IPS DF 19.7 (cell line): ENCODE measurements at regions not wholly inside any gene's neighbourhood (a gene's known extent, or its start where the extent isn't known, plus 50 kb on each side); places are given as distances from the start of the nearest gene placed in this dataset.

Experiments used
- DNase-seq: peaks from one replicate; pipeline ENCODE4 v3.0.0-alpha.2; 2013; ENCODE audit warnings: low read depth, low spot score

DNA sequence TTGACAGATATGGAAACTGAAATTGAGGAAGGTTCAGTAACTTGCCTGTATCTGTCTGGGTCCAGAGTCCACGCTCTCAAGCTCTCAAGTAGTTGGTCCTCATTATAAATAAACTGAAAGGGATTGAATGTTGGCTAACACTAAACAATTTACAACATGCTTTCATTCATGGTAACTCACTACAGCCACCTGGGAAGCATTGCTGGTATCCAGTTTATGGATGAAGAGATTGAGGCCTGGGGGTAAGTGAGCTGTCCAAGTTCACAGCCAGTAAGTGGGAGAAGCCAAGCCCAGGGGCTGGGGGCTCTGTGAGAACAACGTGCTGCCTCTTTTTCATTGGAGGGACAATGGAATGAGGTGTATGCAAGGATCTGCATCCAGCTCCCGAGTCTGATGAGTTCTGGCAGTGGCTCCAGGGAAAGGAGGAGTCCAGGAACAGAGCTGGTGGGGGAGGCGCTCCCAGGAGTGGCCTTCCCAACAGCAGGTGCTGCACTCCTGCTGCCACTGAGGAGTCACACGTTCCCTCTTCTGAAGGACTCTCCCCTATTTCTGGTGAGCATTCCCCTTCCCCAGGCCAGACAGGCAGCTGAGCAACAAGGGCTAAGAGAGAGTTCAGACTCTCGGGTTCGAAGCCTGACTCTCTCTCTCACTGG lies 175.8 kb downstream of the CSNK2A3 start:
- DNase-seq = no peak

DNA sequence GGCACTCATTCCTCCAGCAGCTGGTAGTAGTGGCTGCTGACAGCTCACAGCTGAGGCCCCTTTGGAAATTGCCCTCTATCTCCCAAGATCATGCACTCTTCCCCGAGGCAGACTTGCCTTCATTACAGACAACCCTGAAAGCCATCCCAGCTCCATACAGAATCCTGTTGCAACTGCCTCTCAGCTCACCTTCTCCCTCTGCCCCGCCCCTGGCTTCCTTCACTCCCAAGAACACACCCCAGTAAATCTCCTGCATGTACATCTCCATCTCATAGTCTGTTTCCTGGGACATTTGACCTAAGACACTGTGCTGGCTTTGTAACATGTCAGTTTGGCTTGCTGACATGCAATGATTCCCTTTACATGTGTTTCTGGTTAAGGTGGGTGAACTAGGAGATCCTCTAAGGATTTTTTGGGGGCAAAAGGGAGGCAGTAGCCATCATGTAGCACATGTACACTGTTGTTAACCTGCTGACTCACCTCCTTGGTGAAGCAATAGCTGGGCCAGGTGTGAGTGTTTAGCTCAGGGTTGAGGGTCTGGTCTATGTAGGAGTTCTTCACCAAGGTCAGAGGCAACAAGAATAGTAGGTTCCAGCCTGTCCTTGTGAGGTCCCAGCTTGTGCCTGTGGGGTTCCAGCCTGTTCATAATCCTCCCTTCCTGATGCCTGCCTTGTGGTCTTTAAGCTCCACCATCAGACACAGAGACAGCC lies 179.6 kb downstream of the CSNK2A3 start:
- no peak for DNase-seq

DNA sequence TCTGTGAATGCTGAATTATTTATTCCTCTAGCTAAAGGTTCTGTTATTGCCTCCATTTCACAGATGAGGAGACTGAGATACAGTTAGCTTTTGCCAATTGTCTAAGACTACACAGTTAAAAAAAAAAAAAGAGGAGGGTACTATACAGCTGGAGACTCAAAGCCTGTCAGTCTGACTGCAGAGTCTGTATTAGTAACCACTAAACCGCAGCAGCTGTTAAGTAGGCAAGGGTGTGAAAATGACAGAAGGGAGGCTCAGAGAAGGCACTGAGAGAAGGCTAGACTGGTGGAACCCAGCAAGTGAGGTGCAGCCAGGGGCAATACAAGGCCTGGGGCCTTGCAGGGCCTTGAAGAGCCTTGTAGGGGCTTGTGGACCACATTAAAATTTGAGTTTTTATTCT lies 181.2 kb downstream of the CSNK2A3 start:
- no peak for DNase-seq

DNA sequence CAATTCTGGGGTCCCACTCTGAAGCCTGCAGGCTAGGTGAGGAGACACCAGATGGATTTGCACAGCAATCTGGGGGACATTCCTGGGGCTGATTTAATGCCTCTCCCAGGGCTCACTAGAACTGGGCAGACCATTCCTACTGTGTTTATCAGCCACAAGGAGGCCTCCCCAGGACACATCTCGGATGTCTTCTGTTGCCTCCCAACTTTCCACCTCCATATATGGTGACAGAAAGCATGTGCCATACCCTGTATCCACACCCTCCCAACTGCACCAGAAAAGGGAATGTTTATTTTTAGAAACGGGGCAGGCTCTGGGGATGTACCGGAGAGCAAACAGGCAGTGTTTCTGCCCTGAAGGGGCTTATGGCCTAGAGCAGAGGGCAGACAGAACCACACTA lies 181.8 kb downstream of the CSNK2A3 start:
- DNase-seq = no peak

DNA sequence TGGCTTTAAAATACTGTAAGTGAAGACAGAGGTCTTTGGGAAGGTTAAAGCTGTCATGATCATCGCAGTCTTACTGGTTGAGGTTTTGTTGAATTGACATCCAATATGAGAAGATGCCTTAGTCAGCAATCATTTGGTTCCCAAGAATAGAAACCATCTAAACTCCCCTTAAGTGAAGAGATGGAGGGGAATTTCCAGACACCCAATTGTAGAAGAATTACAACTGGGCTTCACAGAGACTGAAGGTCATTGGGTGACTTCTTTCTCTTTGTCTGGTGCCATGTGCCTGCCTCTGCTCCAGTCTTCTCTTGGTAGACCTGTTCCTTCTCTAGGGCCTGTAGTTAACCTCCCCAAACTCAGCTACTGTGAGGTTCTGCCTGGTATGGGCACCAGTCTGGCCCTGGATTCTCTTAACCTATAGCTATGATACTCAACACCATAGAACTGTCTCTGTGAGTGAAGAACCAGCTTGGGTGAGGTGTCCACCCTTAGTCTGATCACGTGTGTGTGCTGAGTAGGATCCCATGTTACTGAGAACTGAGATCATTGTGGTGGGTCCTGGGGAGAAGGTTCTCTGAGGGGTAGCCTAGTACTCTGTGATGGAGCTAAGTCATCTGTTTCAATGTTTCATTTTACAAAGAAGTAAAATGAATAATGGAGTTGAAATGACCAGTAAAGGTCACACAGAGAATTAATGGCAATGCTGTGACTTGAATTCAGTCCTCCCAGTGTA lies 182.5 kb downstream of the CSNK2A3 start:
- no peak for DNase-seq

DNA sequence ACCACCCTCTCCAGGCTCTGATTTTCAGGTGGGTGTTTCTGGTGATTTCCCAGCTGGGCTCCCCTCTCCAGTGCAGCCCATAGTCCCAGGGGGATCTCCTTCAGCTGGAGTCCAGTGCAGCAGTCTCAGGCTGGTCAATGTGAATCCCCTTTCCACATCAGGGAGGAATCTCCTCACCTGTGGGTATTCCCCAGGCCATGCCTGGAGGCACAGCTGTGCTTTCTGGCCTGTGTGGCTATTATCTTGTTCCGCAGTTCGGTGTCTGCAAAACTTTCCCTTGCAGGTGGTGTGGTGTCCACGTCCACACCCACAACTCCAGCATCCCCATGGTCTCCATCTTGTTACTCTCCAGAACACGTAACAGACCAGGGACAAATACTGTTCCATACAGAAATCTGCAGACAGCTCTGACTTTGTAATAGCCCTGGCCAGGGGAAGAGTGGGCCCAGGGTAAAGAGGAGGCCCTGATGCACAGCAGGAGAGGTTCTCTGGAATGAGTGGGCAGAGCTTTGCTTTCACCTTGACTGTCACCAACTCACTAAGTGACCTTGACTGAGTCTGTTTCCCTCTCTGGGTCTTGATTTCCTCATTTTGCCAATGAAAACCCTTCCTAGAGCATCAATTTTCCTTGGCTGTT lies 183.2 kb downstream of the CSNK2A3 start:
- no peak for DNase-seq

DNA sequence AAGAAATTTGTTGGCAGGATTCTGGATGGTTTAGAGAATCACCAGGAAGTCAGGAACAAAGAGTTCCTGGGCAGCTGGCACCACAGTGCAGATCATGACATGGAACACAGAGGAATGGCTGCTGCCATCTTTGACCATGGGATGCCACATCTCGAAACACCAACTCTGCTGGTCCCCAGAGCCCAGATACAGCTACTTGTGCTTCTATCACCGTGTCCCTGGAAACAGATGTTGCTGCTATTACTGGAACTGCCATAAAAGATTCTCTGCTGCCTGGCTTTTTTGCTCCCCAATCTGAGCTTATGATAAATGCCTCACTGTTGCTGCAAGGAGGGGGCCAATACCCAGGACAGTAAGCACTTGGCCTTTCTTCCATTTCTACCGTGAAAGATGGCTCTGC lies 185.2 kb downstream of the CSNK2A3 start:
- no peak for DNase-seq

DNA sequence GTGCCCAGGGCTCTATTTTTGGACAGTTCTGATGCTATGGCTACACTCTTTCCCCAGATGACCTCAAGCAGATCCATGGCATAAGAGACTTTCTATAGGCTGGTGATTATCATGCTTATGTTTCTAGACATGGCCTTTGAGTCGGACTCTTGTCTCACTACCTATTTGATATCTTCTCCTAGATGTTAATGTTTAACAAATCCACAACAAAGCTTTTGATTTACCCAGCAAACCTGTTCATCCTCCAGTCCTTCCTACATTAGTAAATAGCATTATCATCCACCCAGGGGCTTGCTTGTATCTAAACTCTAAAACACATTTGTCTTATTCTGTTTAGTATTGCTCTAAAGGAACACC lies 188.7 kb downstream of the CSNK2A3 start:
- no peak for DNase-seq

DNA sequence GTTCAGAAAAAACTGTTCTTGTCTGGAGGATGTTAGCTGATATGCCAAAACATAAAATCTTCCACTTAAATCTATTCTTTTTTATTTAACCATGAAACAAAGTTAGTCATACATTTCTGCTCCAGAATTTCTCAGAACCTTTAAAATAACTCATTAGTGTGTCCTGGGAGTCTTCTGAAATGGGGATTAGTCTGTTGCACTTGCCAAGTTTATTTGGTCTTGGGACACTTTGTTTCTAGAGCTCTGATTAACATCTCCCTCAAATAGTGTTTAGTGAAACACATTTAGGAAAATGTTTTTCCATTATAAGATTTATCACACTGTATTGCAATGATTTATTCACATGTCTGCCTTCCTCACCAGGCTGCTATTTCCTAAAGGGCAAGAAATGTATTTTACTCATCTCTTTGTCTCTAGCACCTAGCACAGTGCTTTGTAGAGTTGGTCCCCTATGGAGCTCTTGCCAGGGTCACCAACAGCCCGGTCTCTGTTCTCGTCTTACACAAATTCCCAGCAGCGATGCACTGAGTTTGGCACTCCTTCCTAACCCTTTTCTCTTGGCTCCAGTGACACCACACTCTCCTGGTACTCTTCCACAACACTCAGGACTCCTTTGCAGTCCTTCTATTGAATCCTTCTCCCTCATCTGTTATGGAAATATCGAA lies 189.2 kb downstream of the CSNK2A3 start:
- no peak for DNase-seq

DNA sequence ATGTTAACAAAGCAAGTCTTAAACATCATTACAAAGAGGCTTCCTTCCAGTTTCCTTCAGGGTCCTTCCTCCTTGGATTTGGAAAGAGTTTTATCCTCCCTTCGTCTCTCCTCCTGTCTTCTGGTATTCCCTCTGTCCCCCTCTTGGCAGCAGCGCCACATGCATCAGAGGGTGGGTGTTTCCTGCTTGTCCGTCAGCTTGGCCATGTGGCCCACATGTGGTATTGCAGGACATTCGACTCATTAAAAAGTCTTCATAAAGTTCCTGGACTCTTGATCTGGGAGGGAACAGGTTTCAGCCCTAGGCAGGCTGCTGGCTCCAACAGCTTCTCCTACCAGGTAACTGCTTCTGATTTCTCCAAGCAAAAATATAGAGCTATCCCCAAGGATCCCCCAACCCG lies 189.8 kb downstream of the CSNK2A3 start:
- DNase-seq = no peak

DNA sequence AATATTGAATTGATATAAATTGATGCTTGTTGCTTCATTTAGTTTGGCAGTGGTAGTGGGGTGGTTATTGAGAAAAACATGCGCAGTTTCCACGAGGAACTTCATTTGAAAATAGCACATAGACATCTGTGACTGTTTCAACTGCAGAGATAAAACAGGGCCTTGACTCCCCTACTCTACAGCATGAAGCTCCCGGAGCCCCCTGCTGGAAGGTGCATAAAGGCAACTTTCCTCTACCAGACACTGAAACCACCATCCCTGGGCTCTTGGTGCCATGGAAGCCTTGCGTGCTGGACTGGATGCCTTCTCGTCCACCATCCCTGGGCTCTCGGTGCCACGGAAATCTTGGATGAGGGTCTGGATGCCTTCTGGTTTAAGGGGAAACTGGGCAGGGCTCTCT lies 195.9 kb downstream of the CSNK2A3 start:
- DNase-seq = peak; percentile 20

DNA sequence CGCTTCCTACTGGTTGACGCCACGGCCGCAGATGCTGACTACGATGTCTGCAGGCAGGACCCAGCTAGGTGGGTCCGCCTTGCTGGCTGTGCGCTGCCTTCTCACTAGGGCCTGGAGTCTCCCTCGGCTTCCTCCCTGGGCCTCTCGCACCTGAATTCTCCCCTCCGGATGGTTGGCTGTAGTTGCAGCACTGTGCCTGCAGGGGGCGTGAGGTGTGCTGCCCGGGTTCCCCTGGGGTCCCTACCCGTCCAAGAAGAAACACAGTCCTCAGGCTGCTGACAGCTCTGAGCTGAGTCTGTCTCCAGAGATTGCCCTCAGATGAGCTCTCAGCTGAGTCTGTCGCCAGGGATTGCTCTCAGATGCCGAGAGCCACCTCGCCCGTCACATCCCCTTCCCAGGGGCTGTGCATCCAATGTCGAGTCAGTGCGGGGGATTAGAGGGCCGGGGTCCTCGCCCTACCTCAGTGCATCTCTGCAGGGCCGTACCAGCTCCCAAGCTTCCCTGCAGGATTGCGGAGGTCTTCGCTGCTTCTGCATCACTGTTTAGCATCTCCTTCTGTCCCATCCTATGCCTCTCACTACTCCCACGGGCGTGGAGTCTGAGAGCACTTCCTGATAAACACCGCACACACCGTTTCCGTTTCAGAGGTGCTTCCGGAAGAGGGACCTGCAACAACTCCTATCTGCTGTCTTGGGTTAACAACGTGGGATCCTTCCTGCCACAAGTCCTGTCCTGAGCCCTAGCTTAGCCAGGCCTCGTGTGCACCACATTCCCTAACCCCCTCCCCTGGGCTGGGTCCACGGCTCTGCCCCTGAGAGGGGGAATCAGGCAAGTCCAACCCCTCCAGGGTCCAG lies 196.9 kb downstream of the CSNK2A3 start:
- peak; percentile 38 for DNase-seq

DNA sequence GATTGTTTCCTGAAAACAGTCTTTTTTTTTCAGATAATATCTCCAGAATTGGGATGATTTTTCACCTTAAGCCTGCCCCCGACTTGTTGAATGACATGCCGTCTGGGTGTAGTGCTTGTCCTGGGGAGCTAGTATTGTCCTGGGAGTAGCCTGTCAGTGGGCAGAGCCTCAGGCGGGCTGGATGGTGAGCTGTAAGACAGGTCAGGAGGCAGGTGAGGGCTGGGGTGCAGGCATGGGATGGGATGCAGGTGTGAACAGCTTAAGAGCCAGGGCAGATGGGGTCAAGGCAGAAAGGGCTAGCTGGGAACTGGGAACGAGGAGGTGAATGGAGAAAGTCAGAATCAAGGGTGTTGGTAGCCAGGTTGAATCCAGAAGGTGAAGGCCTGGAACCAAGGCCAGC lies 200.2 kb downstream of the CSNK2A3 start:
- no peak for DNase-seq

DNA sequence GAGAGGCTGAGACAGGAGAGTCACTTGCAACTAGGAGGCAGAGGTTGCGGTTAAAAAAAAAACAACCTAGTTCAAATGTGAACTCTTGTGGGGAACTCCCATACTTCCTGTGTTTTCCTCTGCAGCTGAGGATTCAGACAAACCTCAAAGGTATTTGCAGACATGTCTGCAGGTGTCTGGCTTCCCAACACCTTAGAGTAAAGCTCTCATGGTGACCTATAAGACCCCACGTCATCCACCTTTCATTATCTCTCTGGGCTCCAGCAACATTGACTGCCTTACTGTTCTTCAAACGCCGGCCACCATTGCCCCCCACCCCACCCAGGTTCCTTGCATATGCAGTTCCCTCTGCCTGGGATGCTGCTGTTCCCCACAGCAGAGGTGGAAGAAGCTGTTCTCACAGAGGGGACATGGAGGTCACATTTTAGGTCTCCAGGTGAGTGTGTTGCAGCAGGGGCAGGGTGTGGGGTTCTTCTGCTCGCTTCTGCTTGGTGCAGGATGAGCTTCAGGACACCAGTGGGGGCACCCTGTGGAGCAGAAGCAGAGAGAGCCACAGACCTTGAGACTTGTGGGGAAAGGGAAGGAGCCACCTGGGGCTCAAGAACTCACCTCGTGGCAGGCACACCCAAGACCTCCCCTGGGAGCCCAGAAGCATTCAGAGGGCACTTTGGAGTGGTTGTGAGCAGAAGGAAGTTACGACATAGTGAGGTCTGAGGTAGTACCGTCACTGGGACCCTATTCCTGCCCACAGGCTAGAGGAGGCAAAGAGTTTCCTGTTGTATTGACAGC lies 203.2 kb downstream of the CSNK2A3 start:
- no peak for DNase-seq

DNA sequence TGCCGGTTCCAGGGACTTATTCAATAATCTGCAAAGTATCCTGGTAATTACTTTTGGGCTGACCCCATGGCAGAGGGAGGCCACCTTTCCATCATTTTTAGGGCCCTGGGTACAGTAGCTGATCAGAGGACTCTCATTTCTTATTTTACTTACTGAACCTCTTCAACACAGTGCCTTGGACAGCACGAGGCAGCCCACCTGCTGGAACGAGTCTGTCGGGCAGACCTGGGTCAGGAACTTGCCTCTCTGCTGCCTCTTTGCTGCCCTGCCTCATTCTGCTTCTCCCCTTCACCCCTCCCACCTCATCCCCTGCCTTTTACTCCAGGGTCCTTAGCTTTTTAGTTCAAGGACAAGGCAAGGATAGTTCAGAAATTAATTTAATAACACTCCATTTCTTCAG lies 204.5 kb downstream of the CSNK2A3 start:
- DNase-seq = no peak

DNA sequence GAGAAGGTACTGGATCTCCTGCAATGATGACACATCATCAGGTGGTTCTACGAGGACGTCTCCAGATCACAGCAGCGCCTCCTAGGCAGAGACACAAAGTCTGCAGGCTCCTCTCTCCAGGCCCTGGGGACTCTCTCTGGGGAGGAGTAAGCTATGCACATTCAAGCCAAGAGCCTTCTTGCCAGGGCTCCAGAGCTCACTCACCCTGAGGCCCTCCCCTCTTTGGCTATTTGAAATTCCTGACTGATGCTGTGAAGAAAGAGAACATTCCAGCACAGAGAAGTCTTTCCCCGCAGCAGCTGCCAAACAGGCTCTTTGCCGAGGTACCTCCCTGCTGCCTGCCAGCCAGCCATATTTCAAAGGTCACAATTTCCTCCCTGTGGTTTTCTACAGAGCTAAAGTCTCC lies 204.9 kb downstream of the CSNK2A3 start:
- DNase-seq = peak; percentile 86

DNA sequence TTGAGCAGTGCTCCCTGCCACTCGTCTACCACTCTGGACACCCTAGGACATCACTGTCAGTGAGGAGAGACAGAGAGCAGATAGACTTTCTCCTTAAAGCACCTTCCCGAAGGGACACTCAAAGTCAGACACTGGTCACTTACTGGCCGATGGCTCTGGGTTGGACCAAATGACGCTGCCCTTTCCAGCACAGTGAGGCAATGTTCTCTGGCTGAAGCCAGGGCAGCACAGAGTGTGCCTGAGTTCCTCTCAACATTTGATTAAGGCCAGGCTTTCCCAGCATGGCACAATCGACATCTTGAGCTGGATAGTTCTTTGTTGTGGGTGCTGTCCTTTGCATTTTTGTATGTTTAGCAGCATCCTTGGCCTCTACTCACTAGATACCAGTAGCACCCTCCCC lies 206.2 kb downstream of the CSNK2A3 start:
- DNase-seq = no peak

DNA sequence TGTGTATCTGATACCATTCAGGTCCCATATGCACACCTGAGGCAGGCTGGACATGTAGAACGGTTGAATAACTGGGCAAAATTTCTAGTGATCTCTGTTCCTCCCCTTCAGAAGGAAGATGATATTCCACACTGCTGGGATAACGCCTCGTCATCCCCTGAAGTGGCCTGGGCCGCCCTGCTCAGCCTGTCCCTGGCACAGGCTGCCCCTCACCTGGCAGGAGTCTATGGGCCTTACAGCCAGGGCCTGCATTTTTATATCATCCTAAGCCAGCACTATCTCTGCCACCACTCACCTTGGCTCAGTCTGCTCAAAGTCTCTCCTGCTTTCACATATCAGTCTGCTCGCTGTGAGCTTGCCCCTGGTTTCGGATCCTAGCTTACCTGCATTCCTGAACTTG lies 209.2 kb downstream of the CSNK2A3 start:
- DNase-seq = no peak

DNA sequence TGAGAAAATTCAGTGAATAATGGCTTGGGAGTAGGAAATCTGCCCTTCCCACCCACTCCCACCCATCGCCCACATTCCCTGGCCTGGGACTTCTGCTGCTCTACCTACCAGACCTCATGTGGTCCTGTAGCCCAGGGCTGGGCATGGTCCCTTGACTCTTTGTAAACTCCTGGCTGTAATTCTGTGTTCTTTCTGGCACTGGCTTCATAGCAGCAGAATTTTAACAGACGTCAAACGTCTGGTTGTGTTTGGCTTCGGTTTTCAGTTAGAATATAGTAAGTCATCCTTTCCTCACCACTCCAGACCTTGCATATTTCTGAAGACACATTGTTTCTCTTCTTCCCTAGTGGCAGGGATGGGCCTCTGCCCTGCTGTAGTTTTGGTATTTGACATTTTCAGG lies 210.6 kb downstream of the CSNK2A3 start:
- no peak for DNase-seq

DNA sequence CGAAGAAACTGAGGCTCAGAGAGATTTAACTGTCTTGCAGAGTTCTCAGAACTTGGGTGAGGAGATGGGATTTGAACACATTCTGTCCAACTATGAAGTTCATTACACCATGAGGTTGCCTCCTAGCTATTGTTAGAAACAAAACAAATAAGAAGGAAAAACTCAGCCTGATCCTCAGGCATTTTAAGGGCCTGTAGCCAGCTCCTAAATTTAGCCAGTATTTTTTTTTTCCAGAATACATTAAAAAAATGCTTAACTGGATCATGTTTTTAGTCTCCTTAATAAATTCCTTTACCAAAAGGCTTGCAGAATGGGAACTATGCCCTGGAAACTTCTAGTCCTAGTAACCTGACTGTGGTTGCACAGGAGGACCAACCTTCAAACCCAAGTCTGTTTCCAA lies 212.0 kb downstream of the CSNK2A3 start:
- no peak for DNase-seq
